ENCODE measurements at regions not wholly inside any gene's neighbourhood (a gene's known extent, or its start where the extent isn't known, plus 50 kb on each side); places are given as distances from the start of the nearest gene placed in this dataset.

DNA sequence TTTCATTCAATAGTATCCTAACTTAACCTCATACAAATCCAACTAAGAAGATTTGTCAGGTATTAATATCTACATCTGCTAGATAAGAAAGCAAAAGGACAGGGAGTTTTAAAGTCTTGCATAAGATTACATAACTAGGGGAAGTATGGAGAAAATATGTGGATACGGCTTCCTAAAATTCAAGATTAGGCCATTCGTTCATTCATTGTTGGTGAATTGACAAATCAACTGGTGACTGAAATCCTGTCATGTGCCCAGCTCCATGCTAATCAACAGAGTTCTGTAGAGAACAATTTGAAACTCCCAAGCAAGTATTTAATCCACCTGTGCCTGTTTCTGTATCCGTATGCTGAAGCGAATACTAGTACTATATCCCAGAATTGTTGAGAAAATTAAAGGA is 260.9 kb upstream of the USP15 start (continued):
- TF ChIP-seq ZNF277 (CRISPR knock-in tag; IDR thresholded peaks at IDR 0.05; ENCODE audit: borderline replicate concordance), result no peak
- no peak for TF ChIP-seq ESRRA (IDR thresholded peaks at IDR 0.05; ENCODE audit: borderline replicate concordance, low read depth)
- TF ChIP-seq RBM17 (IDR thresholded peaks at IDR 0.05; ENCODE audit: borderline replicate concordance, low read depth, low read length), result no peak

GRCh38 chr12:62001424-62001823 is 258.8 kb upstream of the USP15 start:
- Histone ChIP-seq H3K4me2 (ENCODE audit: insufficient read depth, low read length) (no peak overlapping the region), H3K9me1 (ENCODE audit: control insufficient read depth, insufficient read depth, low read length) (no peaks in the 10 kb centered on the region), H3K27me3 (ENCODE audit: control insufficient read depth in 2 of 2, insufficient read depth in 2 of 2, low read length in 2 of 2) (no peaks in the 10 kb centered on the region), H3K4me3 (no peak overlapping the region), H3K36me3 (ENCODE audit: control insufficient read depth, insufficient read depth, low read length) (no peaks in the 10 kb centered on the region), H3K9ac (ENCODE audit: insufficient read depth in 1 of 2, low read depth in 2 of 2, low read length in 2 of 2) (no peak overlapping the region), H3K4me1 (replicated peaks in 1 of 2; ENCODE audit: control insufficient read depth in 2 of 2, insufficient read depth in 2 of 2, low read length in 2 of 2) (no peaks in the 10 kb centered on the region), H3K27ac (ENCODE audit: extremely low read depth, low read depth, low read length) (no peak overlapping the region), H4K20me1 (replicated peaks; ENCODE audit: control insufficient read depth, insufficient read depth, low read length) (no peaks in the 10 kb centered on the region), H2AFZ (ENCODE audit: low read depth, low read length) (no peak overlapping the region), H3K9me3 (replicated peaks; ENCODE audit: control insufficient read depth, insufficient read depth, low read depth, low read length) (no peaks in the 10 kb centered on the region), H3K79me2 (ENCODE audit: control insufficient read depth, insufficient read depth, low read length) (no peaks in the 10 kb centered on the region)
- FAIRE-seq (no peak), DNase-seq (ENCODE audit: extremely low read depth in 1 of 4, low spot score in 3 of 4) (no peak), ATAC-seq (no peak)
- no TSS peak for BruUV-seq (replicated peaks)
- TF ChIP-seq LEF1 (IDR thresholded peaks at IDR 0.05) (no peak), FOXA3 (CRISPR knock-in tag; conservative IDR thresholded peaks at IDR 0.05 in 1 of 2, IDR thresholded peaks at IDR 0.05 in 1 of 2) (no peak), ZNF347 (CRISPR knock-in tag; IDR thresholded peaks at IDR 0.05; ENCODE audit: low read depth) (no peak), ZNF766 (CRISPR knock-in tag; conservative IDR thresholded peaks at IDR 0.05) (no peak), PML (IDR thresholded peaks at IDR 0.05; ENCODE audit: low read length) (no peak)
- TF ChIP-seq, protein P1, sequence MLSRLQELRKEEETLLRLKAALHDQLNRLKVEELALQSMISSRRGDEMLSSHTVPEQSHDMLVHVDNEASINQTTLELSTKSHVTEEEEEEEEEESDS (CRISPR knock-in tag; IDR thresholded peaks at IDR 0.05), result no peak
- WGBS (ENCODE audit: insufficient coverage, low coverage, missing lambda C conversion rate), result 1% methylated on average over 6 of the region's 6 CpGs
- intact Hi-C loops (cut with micrococcal nuclease), result loop anchor here (10.0 kb wide), 3 partner anchors 123 to 1897 kb away; a partner anchor contains a TSS
- in situ Hi-C loops (cut with MboI), result no loop called here
- POLR2A ChIA-PET, result no interaction called here
- CTCF ChIA-PET (ENCODE audit: low intra/inter-chr PET ratio), result no interaction called here

Measured in K562 (cell line).